ENCODE measurements at regions not wholly inside any gene's neighbourhood (a gene's known extent, or its start where the extent isn't known, plus 50 kb on each side); places are given as distances from the start of the nearest gene placed in this dataset.
"Not testable (repeated sequence)": the region's sequence is repeated elsewhere in the genome, so short reads cannot be mapped to it uniquely, and the experiment has no call there.

DNA sequence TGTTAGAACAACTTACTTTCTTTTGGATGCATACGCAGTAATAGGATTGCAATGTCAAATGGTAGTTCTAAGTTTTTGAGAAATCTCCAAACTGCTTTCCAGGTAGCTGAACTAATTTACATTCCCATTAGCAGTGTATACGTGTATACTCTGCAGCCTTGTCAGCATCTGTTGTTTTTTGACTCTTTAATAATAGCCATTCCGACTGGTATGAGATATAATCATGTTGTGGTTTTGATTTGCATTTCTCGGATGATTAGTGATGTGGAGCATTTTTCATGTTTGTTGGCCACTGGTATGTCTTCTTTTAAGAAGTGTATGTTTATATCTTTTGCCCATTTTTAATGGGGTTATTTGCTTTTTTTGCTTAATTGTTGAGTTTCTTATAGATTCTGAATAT is 76.9 kb upstream of the HNRNPA1L2 start:
- DNase-seq: not testable (repeated sequence)

DNA sequence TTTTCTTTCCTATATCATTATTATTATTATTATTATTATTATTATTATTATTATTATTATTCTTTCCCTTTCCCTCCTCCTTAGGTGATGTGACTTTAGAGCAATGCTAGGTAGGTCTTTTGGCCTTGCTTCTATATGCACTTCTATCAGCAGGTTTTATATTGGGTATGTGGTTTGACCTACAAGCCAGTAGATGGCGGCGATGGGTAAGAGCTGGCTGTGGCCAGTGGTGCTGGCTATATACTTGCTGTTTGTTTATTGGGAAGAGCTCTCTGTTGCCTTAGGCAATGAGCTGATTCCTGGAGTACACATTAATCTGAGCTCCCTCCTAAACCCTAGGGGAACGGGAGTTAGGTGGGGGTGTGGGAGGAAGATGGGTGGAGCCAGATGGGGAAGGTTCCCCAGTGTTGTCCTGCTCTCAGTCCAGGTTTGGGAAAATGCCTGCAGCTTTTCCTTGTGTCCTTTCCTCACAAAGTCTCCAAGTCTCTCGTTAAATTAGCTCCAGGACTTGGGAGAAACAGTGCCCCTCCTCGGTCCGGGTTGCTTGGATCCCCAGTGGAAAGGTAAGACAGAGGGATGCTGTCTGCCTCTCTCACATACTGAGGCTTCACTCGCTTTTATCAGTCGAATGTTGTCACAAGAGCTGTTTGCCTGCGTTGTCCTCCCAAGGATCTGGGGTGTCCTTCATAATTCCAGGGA is 72.2 kb upstream of the HNRNPA1L2 start:
- peak; percentile 83 for DNase-seq

DNA sequence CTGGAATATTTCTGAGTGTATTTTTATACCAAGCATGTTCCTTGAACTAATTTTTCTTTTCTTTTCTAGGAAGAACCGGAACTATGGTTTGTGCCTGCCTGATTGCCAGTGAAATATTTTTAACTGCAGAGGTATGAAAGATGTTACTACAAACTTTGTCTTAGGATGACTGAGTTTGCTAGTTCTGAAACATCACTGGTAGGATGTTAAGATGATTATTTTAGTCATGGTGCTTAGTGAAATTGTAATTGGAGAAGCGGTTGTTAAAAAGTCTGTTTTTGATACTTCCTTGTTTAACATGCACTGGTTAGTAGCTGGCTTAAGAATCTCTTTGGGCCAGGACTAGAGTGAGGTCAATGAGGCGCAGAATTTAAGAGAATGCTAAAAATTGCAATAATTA is 71.1 kb upstream of the HNRNPA1L2 start:
- DNase-seq: not testable (repeated sequence)

DNA sequence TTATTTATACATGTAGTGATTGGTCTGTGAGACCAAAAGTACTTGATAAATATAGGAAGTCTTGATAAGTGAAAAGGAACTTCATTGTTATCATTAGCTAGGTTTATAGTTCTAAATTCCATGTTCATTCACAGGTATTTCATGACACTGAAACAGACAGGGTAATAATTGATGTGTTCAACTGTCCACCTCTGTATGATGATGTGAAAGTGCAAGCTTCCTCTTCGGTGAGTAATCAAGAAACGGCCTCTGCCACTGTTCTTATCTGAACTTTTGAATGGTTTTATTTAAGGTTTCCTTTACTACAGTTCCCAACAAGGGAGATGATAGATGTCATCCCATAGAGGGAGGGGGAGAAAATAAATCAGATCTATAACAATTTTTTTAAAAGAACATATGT is 59.3 kb upstream of the HNRNPA1L2 start:
- DNase-seq: not testable (repeated sequence)

Data from islet precursor cell (in vitro differentiated cells).